ENCODE measurements at regions not wholly inside any gene's neighbourhood (a gene's known extent, or its start where the extent isn't known, plus 50 kb on each side); places are given as distances from the start of the nearest gene placed in this dataset.

GRCh38 chr6:169069356-169069755, 184.3 kb downstream of the THBS2 start:
- no peak for DNase-seq
- H3K9me3 ChIP-seq, result no peaks in the 10 kb centered on the region
- peak overlapping the region; percentile 80 to 90 for H3K27ac ChIP-seq
- no peak overlapping the region for H3K4me3 ChIP-seq
- intact Hi-C loops (cut with DNase I; ENCODE audit: low total_unique reads), result no loop called here
- no peaks in the 10 kb centered on the region for H3K27me3 ChIP-seq
- no peaks in the 10 kb centered on the region for H3K36me3 ChIP-seq
- TF ChIP-seq POLR2A (IDR thresholded peaks at IDR 0.05), result no peak
- TF ChIP-seq, protein P1, sequence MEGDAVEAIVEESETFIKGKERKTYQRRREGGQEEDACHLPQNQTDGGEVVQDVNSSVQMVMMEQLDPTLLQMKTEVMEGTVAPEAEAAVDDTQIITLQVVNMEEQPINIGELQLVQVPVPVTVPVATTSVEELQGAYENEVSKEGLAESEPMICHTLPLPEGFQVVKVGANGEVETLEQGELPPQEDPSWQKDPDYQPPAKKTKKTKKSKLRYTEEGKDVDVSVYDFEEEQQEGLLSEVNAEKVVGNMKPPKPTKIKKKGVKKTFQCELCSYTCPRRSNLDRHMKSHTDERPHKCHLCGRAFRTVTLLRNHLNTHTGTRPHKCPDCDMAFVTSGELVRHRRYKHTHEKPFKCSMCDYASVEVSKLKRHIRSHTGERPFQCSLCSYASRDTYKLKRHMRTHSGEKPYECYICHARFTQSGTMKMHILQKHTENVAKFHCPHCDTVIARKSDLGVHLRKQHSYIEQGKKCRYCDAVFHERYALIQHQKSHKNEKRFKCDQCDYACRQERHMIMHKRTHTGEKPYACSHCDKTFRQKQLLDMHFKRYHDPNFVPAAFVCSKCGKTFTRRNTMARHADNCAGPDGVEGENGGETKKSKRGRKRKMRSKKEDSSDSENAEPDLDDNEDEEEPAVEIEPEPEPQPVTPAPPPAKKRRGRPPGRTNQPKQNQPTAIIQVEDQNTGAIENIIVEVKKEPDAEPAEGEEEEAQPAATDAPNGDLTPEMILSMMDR (IDR thresholded peaks at IDR 0.05), result no peak
- H3K4me1 ChIP-seq, result peaks cover 0 to 2% of the 10 kb centered on the region in 2 donors

GRCh38 chr6:169064194-169064593, 189.5 kb downstream of the THBS2 start:
- no peaks in the 10 kb centered on the region for H3K36me3 ChIP-seq
- intact Hi-C loops (cut with DNase I; ENCODE audit: low total_unique reads), result no loop called here
- H3K4me3 ChIP-seq, result no peak overlapping the region
- TF ChIP-seq, protein P1 (IDR thresholded peaks at IDR 0.05), result no peak
- TF ChIP-seq POLR2A (IDR thresholded peaks at IDR 0.05), result no peak
- H3K9me3 ChIP-seq, result no peaks in the 10 kb centered on the region
- no peaks in the 10 kb centered on the region for H3K4me1 ChIP-seq
- no peak for DNase-seq
- no peaks in the 10 kb centered on the region for H3K27me3 ChIP-seq
- no peak overlapping the region for H3K27ac ChIP-seq

- H3K27ac ChIP-seq, result no peak overlapping the region
- intact Hi-C loops (cut with DNase I; ENCODE audit: low total_unique reads), result no loop called here
- H3K27me3 ChIP-seq, result no peaks in the 10 kb centered on the region
- no peaks in the 10 kb centered on the region for H3K4me1 ChIP-seq
- no peak overlapping the region for H3K4me3 ChIP-seq
- TF ChIP-seq POLR2A (IDR thresholded peaks at IDR 0.05), result no peak
- TF ChIP-seq, protein P1 (IDR thresholded peaks at IDR 0.05), result no peak
- no peak for DNase-seq
- no peaks in the 10 kb centered on the region for H3K36me3 ChIP-seq
- H3K9me3 ChIP-seq, result no peaks in the 10 kb centered on the region
Measured at GRCh38 chr6:169062272-169062671, 191.4 kb downstream of the THBS2 start.

DNA sequence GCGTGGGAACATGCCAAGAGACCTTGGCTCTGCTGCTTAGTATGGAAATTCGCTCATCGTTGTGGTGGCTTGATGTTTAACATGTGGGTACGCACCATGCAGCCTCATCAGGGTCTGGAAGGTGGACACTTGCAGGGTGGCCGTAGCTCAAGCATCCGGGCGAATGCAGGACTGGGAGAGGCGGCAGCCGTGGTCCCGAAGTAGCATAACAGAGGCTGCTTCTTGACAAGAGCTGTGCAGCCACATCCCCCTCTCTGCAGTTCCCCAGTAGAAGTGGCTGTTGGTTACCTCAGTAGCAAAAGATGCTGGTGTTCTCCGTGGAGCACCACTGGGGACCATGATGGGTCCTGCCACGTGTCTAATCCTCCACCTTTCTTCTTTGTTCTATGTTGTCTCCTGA, 195.0 kb downstream of the THBS2 start:
- no peak for DNase-seq
- H3K9me3 ChIP-seq, result no peaks in the 10 kb centered on the region
- intact Hi-C loops (cut with DNase I; ENCODE audit: low total_unique reads), result no loop called here
- no peaks in the 10 kb centered on the region for H3K27me3 ChIP-seq
- H3K27ac ChIP-seq, result no peak overlapping the region
- TF ChIP-seq, protein P1 (IDR thresholded peaks at IDR 0.05), result no peak
- TF ChIP-seq POLR2A (IDR thresholded peaks at IDR 0.05), result no peak
- no peak overlapping the region for H3K4me3 ChIP-seq
- H3K4me1 ChIP-seq, result no peaks in the 10 kb centered on the region
- H3K36me3 ChIP-seq, result no peaks in the 10 kb centered on the region

DNA sequence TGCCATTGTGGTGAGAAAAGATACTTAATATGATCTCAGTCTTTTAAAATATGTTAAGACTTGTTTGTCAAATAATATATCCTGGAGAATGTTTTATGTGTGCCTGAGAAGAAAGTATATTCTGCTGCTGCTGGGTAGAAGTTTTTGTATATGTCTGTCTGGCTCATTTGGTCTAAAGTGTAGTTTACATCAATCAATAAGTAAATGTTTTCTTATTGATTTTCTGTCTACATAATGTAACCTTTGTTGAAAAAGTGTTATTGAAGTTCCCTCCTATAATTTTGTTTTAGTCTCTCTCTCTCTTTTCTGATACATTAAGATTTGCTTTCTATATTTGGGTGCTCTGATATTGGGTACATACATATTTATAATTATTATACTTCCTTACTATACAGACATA, 201.2 kb downstream of the THBS2 start:
- intact Hi-C loops (cut with DNase I; ENCODE audit: low total_unique reads), result no loop called here
- Histone ChIP-seq H3K27me3 (no peaks in the 10 kb centered on the region), H3K4me3 (no peak overlapping the region), H3K36me3 (no peaks in the 10 kb centered on the region), H3K27ac (no peak overlapping the region), H3K9me3 (no peaks in the 10 kb centered on the region), H3K4me1 (no peaks in the 10 kb centered on the region)
- DNase-seq, result no peak
- TF ChIP-seq, protein P1 (IDR thresholded peaks at IDR 0.05), result no peak
